ENCODE measurements at regions not wholly inside any gene's neighbourhood (a gene's known extent, or its start where the extent isn't known, plus 50 kb on each side); places are given as distances from the start of the nearest gene placed in this dataset.

GRCh38 chr13:50422181-50423148 lies 407.2 kb downstream of the KCNRG start:
- Histone ChIP-seq H3K27ac (ENCODE audit: insufficient read length, low read depth, low read length) (no peak overlapping the region), H3K4ac (ENCODE audit: low read depth, low read length) (no peak overlapping the region), H2AFZ (ENCODE audit: low read length) (no peak overlapping the region), H4K91ac (ENCODE audit: insufficient read length, low read depth, low read length) (no peak overlapping the region), H4K20me1 (ENCODE audit: control insufficient read depth, insufficient read depth, insufficient read length) (no peaks in the 10 kb centered on the region), H3K18ac (ENCODE audit: insufficient read length, low read depth, low read length) (no peak overlapping the region), H2BK5ac (ENCODE audit: insufficient read length, low read length) (no peak overlapping the region), H3K27me3 (ENCODE audit: insufficient read depth, low read length) (no peaks in the 10 kb centered on the region), H4K5ac (ENCODE audit: insufficient read length, low read depth, low read length) (no peak overlapping the region), H3K79me1 (ENCODE audit: insufficient read depth, low read depth, low read length, poor library complexity, severe bottlenecking) (no peaks in the 10 kb centered on the region), H3K9me3 (ENCODE audit: control insufficient read depth, low read depth, low read length) (no peaks in the 10 kb centered on the region), H3K23ac (ENCODE audit: insufficient read length, low read depth, low read length) (no peak overlapping the region), H3K9ac (ENCODE audit: extremely low read depth, insufficient read length, low read length) (no peak overlapping the region), H3K23me2 (ENCODE audit: insufficient read length, low read depth, low read length, poor library complexity, severe bottlenecking) (no peaks in the 10 kb centered on the region), H3K79me2 (ENCODE audit: insufficient read depth, low read length) (no peaks in the 10 kb centered on the region), H2BK120ac (ENCODE audit: low read depth, low read length, poor library complexity, severe bottlenecking) (no peak overlapping the region), H2AK5ac (ENCODE audit: insufficient read length, low read length) (no peak overlapping the region), H3K56ac (ENCODE audit: insufficient read length, low read depth, low read length) (no peak overlapping the region), H3K4me2 (ENCODE audit: insufficient read depth, insufficient read length, low read length) (no peak overlapping the region), H4K8ac (replicated peaks; ENCODE audit: insufficient read length, low read depth, low read length) (no peak overlapping the region), H2BK20ac (ENCODE audit: low read depth, low read length, poor library complexity, severe bottlenecking) (no peak overlapping the region), H2BK15ac (ENCODE audit: low read depth, low read length) (no peak overlapping the region), H3K4me1 (ENCODE audit: insufficient read depth, low read length) (no peaks in the 10 kb centered on the region), H2BK12ac (ENCODE audit: insufficient read length, low read depth, low read length) (no peak overlapping the region), H3K14ac (ENCODE audit: insufficient read depth, low read length) (no peak overlapping the region), H3T11ph (ENCODE audit: low read length) (no peak overlapping the region)
- DNase-seq: no peak
- H3K27ac Mint-ChIP-seq: peak overlapping the region in 1 of 3 experiments; percentile 27; a peak in 1 of 7 replicates
- no peaks in the 10 kb centered on the region for H3K9me3 Mint-ChIP-seq
- peaks cover 14 to 17% of the 10 kb centered on the region in 2 experiments for H3K4me1 Mint-ChIP-seq
- no peak for TF ChIP-seq CTCF (conservative IDR thresholded peaks at IDR 0.05)
- no peak overlapping the region for H3K4me3 Mint-ChIP-seq
- H3K36me3 Mint-ChIP-seq (ENCODE audit: insufficient read depth in 1 of 3, low read depth in 3 of 3): peaks cover 0 to 9% (median 0%) of the 10 kb centered on the region in 3 experiments; a peak in 1 of 7 replicates
- H3K27me3 Mint-ChIP-seq (ENCODE audit: low read depth): no peaks in the 10 kb centered on the region
- no CpG with 5 or more reads among the region's 12 CpGs for WGBS (ENCODE audit: extremely low coverage, insufficient read length, low lambda C conversion rate)

All from H9 (cell line).